HepG2 (cell line): ENCODE measurements at regions not wholly inside any gene's neighbourhood (a gene's known extent, or its start where the extent isn't known, plus 50 kb on each side); places are given as distances from the start of the nearest gene placed in this dataset.

Source experiments
- ATAC-seq: fragments of 200-7000 bp; cut with Tn5 transposase; 3 replicates; pipeline ENCODE4 v1.9.1; 2020; ENCODE audit warnings: mild to moderate bottlenecking, moderate library complexity
- BruUV-seq: library from RNA; stranded (reverse); fragments of 400-500 nt; replicated peaks from 2 replicates; lab custom pipeline; 2021; lab: Mats Ljungman, UMichigan
- CTCF ChIA-PET: fragments of 300-600 bp; formaldehyde crosslinking; extraction: SDS; loops from one replicate; lab custom pipeline; 2021; ENCODE audit warnings: low total read pairs, inconsistent platforms, low intra/inter-chr PET ratio; lab: Yijun Ruan, JAX
- POLR2A ChIA-PET: fragments of 350-600 bp; sonication (Branson Sonifier 250); formaldehyde crosslinking; loops from one replicate; lab custom pipeline; 2020; ENCODE audit warnings: antibody characterized with exemption, inconsistent platforms; lab: Yijun Ruan, JAX
- DNase-seq: peaks from one replicate; pipeline ENCODE4 v3.0.0-alpha.2; 2015; ENCODE audit warnings: low spot score
- FAIRE-seq: peaks from 3 replicates; lab custom pipeline; 2011; peaks lifted over from hg19 to GRCh38; lab: Jason Lieb, UNC
- H2AFZ ChIP-seq: one replicate; pipeline ENCODE4 v1.6.1; 2011; ENCODE audit warnings: low read length, inconsistent platforms
- H3K27ac ChIP-seq: fragments of 300-600 bp; 3 replicates; pipeline ENCODE4 v1.8.0; 2011; ENCODE audit warnings: mixed run types, mild to moderate bottlenecking, mixed read lengths, low read length, inconsistent platforms; ENCODE audit not compliant: insufficient read depth; ENCODE audit errors: extremely low read length
- H3K27me3 ChIP-seq, 2 experiments: fragments of 200-600 bp in 1 of 2; 2 replicates in 1 of 2; 3 replicates in 1 of 2; pipeline versions ENCODE4 v1.6.0 to v1.8.0; 2011; ENCODE audit warnings: low read length in 2 of 2, mild to moderate bottlenecking in 2 of 2, moderate library complexity in 2 of 2, inconsistent platforms in 1 of 2; ENCODE audit not compliant: insufficient read depth in 2 of 2, control insufficient read depth in 1 of 2
- H3K36me3 ChIP-seq, 2 experiments: fragments of 200-600 bp in 1 of 2; replicated peaks in 1 of 2; 2 replicates in 1 of 2; 3 replicates in 1 of 2; pipeline versions ENCODE4 v1.5.1 to v1.8.0; 2011; ENCODE audit warnings: low read length in 2 of 2, inconsistent platforms in 1 of 2; ENCODE audit not compliant: insufficient read depth in 2 of 2, control insufficient read depth in 1 of 2
- H3K4me1 ChIP-seq: 2 replicates; pipeline ENCODE4 v1.5.1; 2012; ENCODE audit warnings: low read length, inconsistent platforms; ENCODE audit not compliant: insufficient read depth
- H3K4me2 ChIP-seq: 2 replicates; pipeline ENCODE4 v1.6.0; 2011; ENCODE audit warnings: low read depth, low read length, inconsistent platforms
- H3K4me3 ChIP-seq, 3 experiments: fragments of 200-600 bp in 1 of 3; sonication (generic), shearing (Covaris generic) in 1 of 3; replicated peaks in 1 of 3; 2 replicates each; pipeline ENCODE4 v1.5.1; 2011 to 2016; ENCODE audit warnings: low read length in 3 of 3, inconsistent platforms in 2 of 3, low read depth in 2 of 3, mild to moderate bottlenecking in 2 of 3, control low read depth in 1 of 3, mixed read lengths in 1 of 3; ENCODE audit not compliant: insufficient read depth in 1 of 3
- H3K79me2 ChIP-seq: one replicate; pipeline ENCODE4 v1.6.1; 2011; ENCODE audit warnings: low read length, inconsistent platforms; ENCODE audit not compliant: insufficient read depth
- H3K9ac ChIP-seq: 2 replicates; pipeline ENCODE4 v1.6.0; 2011; ENCODE audit warnings: mild to moderate bottlenecking, low read depth, low read length, inconsistent platforms; ENCODE audit not compliant: insufficient read depth
- H3K9me3 ChIP-seq: 2 replicates; pipeline ENCODE4 v1.5.1; 2012; ENCODE audit warnings: mild to moderate bottlenecking, low read length
- H4K20me1 ChIP-seq: 2 replicates; pipeline ENCODE4 v1.6.0; 2011; ENCODE audit warnings: inconsistent platforms, mild to moderate bottlenecking, low read length, moderate library complexity; ENCODE audit not compliant: insufficient read depth
- AFF4 ChIP-seq: sonication (generic); formaldehyde crosslinking; IDR thresholded peaks from 2 replicates; pipeline ENCODE4 v1.4.0; 2020; ENCODE audit warnings: missing genetic modification reagents
- CBFB ChIP-seq: sonication (generic); formaldehyde crosslinking; IDR thresholded peaks from 2 replicates; pipeline ENCODE4 v1.4.0; 2020; ENCODE audit warnings: missing genetic modification reagents
- ELF4 ChIP-seq: sonication (generic); formaldehyde crosslinking; IDR thresholded peaks from 2 replicates; pipeline ENCODE4 v1.5.0; 2020; ENCODE audit warnings: missing genetic modification reagents, mild to moderate bottlenecking, moderate library complexity, borderline replicate concordance
- FLYWCH1 ChIP-seq: sonication (generic); formaldehyde crosslinking; IDR thresholded peaks from 2 replicates; pipeline ENCODE4 v1.8.1; 2023; ENCODE audit warnings: mild to moderate bottlenecking, missing genetic modification reagents
- KDM1A ChIP-seq: IDR thresholded peaks from 2 replicates; pipeline ENCODE4 v1.6.1; 2016; ENCODE audit warnings: missing compliant biosample characterization
- MLXIP ChIP-seq: sonication (generic); formaldehyde crosslinking; IDR thresholded peaks from 2 replicates; pipeline ENCODE4 v1.9.0; 2021; ENCODE audit warnings: missing genetic modification reagents, borderline replicate concordance
- NR3C1 ChIP-seq: sonication (generic); formaldehyde crosslinking; IDR thresholded peaks from 2 replicates; pipeline ENCODE4 v1.4.0; 2020; ENCODE audit warnings: missing genetic modification reagents
- SP2 ChIP-seq: sonication (generic); formaldehyde crosslinking; IDR thresholded peaks from 2 replicates; pipeline ENCODE4 v1.5.1; 2020; ENCODE audit warnings: mild to moderate bottlenecking, missing genetic modification reagents
- SSRP1 ChIP-seq: IDR thresholded peaks from 2 replicates; pipeline ENCODE4 v1.6.1; 2016; ENCODE audit warnings: control low read depth
- ZNF264 ChIP-seq: sonication (generic); formaldehyde crosslinking; IDR thresholded peaks from 2 replicates; pipeline ENCODE4 v1.4.0; 2020; ENCODE audit warnings: missing genetic modification reagents
- ZNF329 ChIP-seq: sonication (generic); formaldehyde crosslinking; IDR thresholded peaks from 2 replicates; pipeline ENCODE4 v1.9.0; 2021; ENCODE audit warnings: low read depth, mild to moderate bottlenecking, missing genetic modification reagents
- ZNF678 ChIP-seq: sonication (generic); formaldehyde crosslinking; IDR thresholded peaks from 2 replicates; pipeline ENCODE4 v1.4.0; 2020; ENCODE audit warnings: mild to moderate bottlenecking, missing genetic modification reagents
- ZNF768 ChIP-seq: sonication (generic); formaldehyde crosslinking; IDR thresholded peaks from 2 replicates; pipeline ENCODE4 v1.4.0; 2020; ENCODE audit warnings: missing genetic modification reagents
- ZSCAN12 ChIP-seq: sonication (generic); formaldehyde crosslinking; IDR thresholded peaks from 2 replicates; pipeline ENCODE4 v1.9.0; 2021; ENCODE audit warnings: mild to moderate bottlenecking, missing genetic modification reagents
- WGBS: methylation state at CpG from one replicate; pipeline ENCODE4 v1.1.6; 2017; ENCODE audit warnings: low lambda C conversion rate; 5-methylcytosine and 5-hydroxymethylcytosine counted together
- in situ Hi-C: cut with HindIII; loops from 2 replicates; pipeline ENCODE4 v1.10.0; 2017; ENCODE audit warnings: low pct_unique_long_range_greater_than_20kb; ENCODE audit not compliant: extremely low pct_ligation_motif_present
- intact Hi-C: fragments of 100-400 bp; cut with micrococcal nuclease; formaldehyde crosslinking; loops from one replicate; pipeline ENCODE4 v1.10.0; 2022; ENCODE audit not compliant: unreplicated experiment

- ATAC-seq = no peak
- no TSS peak for BruUV-seq
These were observed 462.8 kb downstream of the GXYLT1 start for GRCh38 chr12:41681898-41682297.

More at GRCh38 chr12:41681898-41682297, 462.8 kb downstream of the GXYLT1 start:
- no peaks in the 10 kb centered on the region for H3K9me3 ChIP-seq
- CTCF ChIA-PET = no interaction called here
- WGBS = 3% methylated on average over 3 of the region's 3 CpGs
- H3K4me1 ChIP-seq = no peaks in the 10 kb centered on the region
- no peak overlapping the region for H3K4me3 ChIP-seq
- H4K20me1 ChIP-seq = no peaks in the 10 kb centered on the region
- POLR2A ChIA-PET = no interaction called here
- FAIRE-seq (no peak), DNase-seq (no peak)
- no peak overlapping the region for H3K9ac ChIP-seq
- in situ Hi-C loops (no loop called here), intact Hi-C loops (no loop called here)
- H3K27ac ChIP-seq = no peak overlapping the region
- no peaks in the 10 kb centered on the region for H3K36me3 ChIP-seq
- H3K4me2 ChIP-seq = no peak overlapping the region
- TF ChIP-seq ZNF329 (CRISPR knock-in tag) = no peak
- TF ChIP-seq CBFB (CRISPR knock-in tag) = no peak
- TF ChIP-seq FLYWCH1 (CRISPR knock-in tag) = no peak
- no peak for TF ChIP-seq MLXIP (CRISPR knock-in tag)
- no peak for TF ChIP-seq AFF4
- TF ChIP-seq SP2 = no peak
- TF ChIP-seq ZNF768 (CRISPR knock-in tag) = no peak
- TF ChIP-seq ELF4 = no peak
- no peak for TF ChIP-seq NR3C1 (CRISPR knock-in tag)
- no peak for TF ChIP-seq SSRP1 (CRISPR knock-in tag)
- TF ChIP-seq KDM1A = no peak
- no peak for TF ChIP-seq ZNF264
- no peak for TF ChIP-seq ZNF678 (CRISPR knock-in tag)
- no peak for TF ChIP-seq ZSCAN12 (CRISPR knock-in tag)
- no peaks in the 10 kb centered on the region for H3K27me3 ChIP-seq
- no peak overlapping the region for H2AFZ ChIP-seq
- no peaks in the 10 kb centered on the region for H3K79me2 ChIP-seq
